Hippocampal formation (tissue), 2 donors: ENCODE measurements at regions not wholly inside any gene's neighbourhood (a gene's known extent, or its start where the extent isn't known, plus 50 kb on each side); places are given as distances from the start of the nearest gene placed in this dataset.

Source experiments
- DNase-seq, 2 donors: peaks; one replicate each; lab custom pipeline; 2025; lab: John Stamatoyannopoulos, UW

GRCh38 chr7:33852838-33853237 lies 52.5 kb upstream of the BMPER start:
- DNase-seq = no peak

- DNase-seq = no peak
Measured at GRCh38 chr7:33853361-33854062, 51.8 kb upstream of the BMPER start.

- no peak for DNase-seq
Measured at GRCh38 chr7:33854178-33854577, 51.2 kb upstream of the BMPER start.

- no peak for DNase-seq
Measured at GRCh38 chr7:33854801-33855350, 50.5 kb upstream of the BMPER start.
